Keratinocyte (primary cell): ENCODE measurements at regions not wholly inside any gene's neighbourhood (a gene's known extent, or its start where the extent isn't known, plus 50 kb on each side); places are given as distances from the start of the nearest gene placed in this dataset.

ENCODE experiments used
- DNase-seq: peaks from one replicate; pipeline ENCODE4 v3.0.0-alpha.2; 2011; ENCODE audit warnings: low read depth, missing footprints, low spot score
- FAIRE-seq: peaks from 2 replicates; lab custom pipeline; 2011; peaks lifted over from hg19 to GRCh38; lab: Jason Lieb, UNC
- H2AFZ ChIP-seq: 2 replicates; pipeline ENCODE4 v1.6.0; 2012; ENCODE audit warnings: low read length, control low read depth, inconsistent platforms; ENCODE audit not compliant: control insufficient read depth
- H3K27ac ChIP-seq: 2 replicates; pipeline ENCODE4 v1.5.1; 2011; ENCODE audit warnings: low read length; ENCODE audit not compliant: control insufficient read depth, insufficient read depth
- H3K27me3 ChIP-seq: 3 replicates; pipeline ENCODE4 v1.6.0; 2011; ENCODE audit warnings: low read length; ENCODE audit not compliant: control insufficient read depth, insufficient read depth; ENCODE audit errors: extremely low read depth
- H3K36me3 ChIP-seq, 2 experiments: 2 replicates in 1 of 2; 3 replicates in 1 of 2; pipeline ENCODE4 v1.5.1; 2011; ENCODE audit warnings: low read length in 2 of 2, mild to moderate bottlenecking in 1 of 2; ENCODE audit not compliant: control insufficient read depth in 2 of 2, insufficient read depth in 2 of 2; ENCODE audit errors: extremely low read depth in 1 of 2
- H3K4me1 ChIP-seq: 3 replicates; pipeline ENCODE4 v1.5.1; 2011; ENCODE audit warnings: low read length; ENCODE audit not compliant: control insufficient read depth, insufficient read depth; ENCODE audit errors: extremely low read depth
- H3K4me2 ChIP-seq: 3 replicates; pipeline ENCODE4 v1.6.0; 2011; ENCODE audit warnings: low read depth, low read length; ENCODE audit not compliant: control insufficient read depth, insufficient read depth; ENCODE audit errors: extremely low read depth
- H3K4me3 ChIP-seq, 3 experiments: fragments of 200-600 bp in 1 of 3; sonication (generic) in 1 of 3; 2 replicates in 2 of 3; 3 replicates in 1 of 3; pipeline ENCODE4 v1.5.1; 2011 to 2016; ENCODE audit warnings: low read length in 3 of 3, mild to moderate bottlenecking in 3 of 3, control low read depth in 2 of 3, inconsistent platforms in 1 of 3, low read depth in 1 of 3, mixed read lengths in 1 of 3, mixed run types in 1 of 3, moderate library complexity in 1 of 3; ENCODE audit not compliant: control insufficient read depth in 2 of 3, insufficient read depth in 2 of 3; ENCODE audit errors: extremely low read depth in 1 of 3
- H3K79me2 ChIP-seq: 2 replicates; pipeline ENCODE4 v1.6.0; 2012; ENCODE audit warnings: low read length; ENCODE audit not compliant: control insufficient read depth, insufficient read depth
- H3K9ac ChIP-seq: 3 replicates; pipeline ENCODE4 v1.6.0; 2011; ENCODE audit warnings: low read length; ENCODE audit not compliant: control insufficient read depth, insufficient read depth; ENCODE audit errors: extremely low read depth
- H3K9me1 ChIP-seq: 3 replicates; pipeline ENCODE4 v1.6.0; 2011; ENCODE audit warnings: low read length; ENCODE audit not compliant: control insufficient read depth, insufficient read depth; ENCODE audit errors: extremely low read depth
- H3K9me3 ChIP-seq: 2 replicates; pipeline ENCODE4 v1.5.1; 2012; ENCODE audit warnings: low read depth, low read length; ENCODE audit not compliant: control insufficient read depth
- H4K20me1 ChIP-seq: 3 replicates; pipeline ENCODE4 v1.6.0; 2011; ENCODE audit warnings: low read length; ENCODE audit not compliant: control insufficient read depth, insufficient read depth; ENCODE audit errors: extremely low read depth
- CTCF ChIP-seq, 3 experiments: IDR thresholded peaks in 1 of 3; conservative IDR thresholded peaks in 1 of 3; optimal IDR thresholded peaks in 1 of 3; 2 replicates in 2 of 3; 3 replicates in 1 of 3; pipeline versions ENCODE3 to v1.5.1; 2011; ENCODE audit warnings: low read length in 3 of 3, mild to moderate bottlenecking in 3 of 3, moderate library complexity in 2 of 3, control low read depth in 1 of 3, inconsistent platforms in 1 of 3; ENCODE audit not compliant: insufficient read depth in 2 of 3; ENCODE audit errors: extremely low read depth in 1 of 3
- EZH2 ChIP-seq: IDR thresholded peaks from one replicate; pipeline ENCODE4 v1.6.1; 2012; ENCODE audit warnings: inconsistent platforms, mild to moderate bottlenecking, low read length, moderate library complexity
- dilution Hi-C: fragments of 300-500 bp; cut with MboI; formaldehyde crosslinking; loops from one replicate; pipeline ENCODE4 v1.7.0; 2020; ENCODE audit warnings: low sequenced_read_pairs; ENCODE audit not compliant: extremely low pct_ligation_motif_present

GRCh38 chr2:172220121-172220520, 117.4 kb upstream of the DLX2 start:
- Histone ChIP-seq H3K9ac (no peak overlapping the region), H3K4me2 (no peak overlapping the region), H3K4me3 (no peak overlapping the region), H3K9me3 (no peaks in the 10 kb centered on the region), H3K9me1 (no peaks in the 10 kb centered on the region), H3K27me3 (no peaks in the 10 kb centered on the region), H3K36me3 (no peaks in the 10 kb centered on the region), H4K20me1 (no peaks in the 10 kb centered on the region), H3K27ac (no peak overlapping the region), H2AFZ (no peak overlapping the region), H3K79me2 (no peaks in the 10 kb centered on the region), H3K4me1 (peaks cover 26% of the 10 kb centered on the region)
- TF ChIP-seq CTCF (optimal IDR thresholded peaks at IDR 0.05 in 1 of 3, IDR thresholded peaks at IDR 0.05 in 1 of 3, conservative IDR thresholded peaks at IDR 0.05 in 1 of 3; ENCODE audit: extremely low read depth in 1 of 3, insufficient read depth in 2 of 3, low read length in 3 of 3) (no peak), EZH2 (no peak)
- dilution Hi-C loops, result no loop called here
- DNase-seq, result no peak
- FAIRE-seq, result no peak

GRCh38 chr2:172223601-172224054, 120.9 kb upstream of the DLX2 start:
- Histone ChIP-seq H3K36me3 (no peaks in the 10 kb centered on the region), H3K27ac (peak overlapping the region; percentile 8), H3K4me1 (peaks cover 28% of the 10 kb centered on the region), H4K20me1 (no peaks in the 10 kb centered on the region), H3K79me2 (no peaks in the 10 kb centered on the region), H3K4me2 (no peak overlapping the region), H3K9me3 (no peaks in the 10 kb centered on the region), H3K4me3 (no peak overlapping the region), H3K27me3 (no peaks in the 10 kb centered on the region), H3K9ac (no peak overlapping the region), H2AFZ (peak overlapping the region; percentile 59), H3K9me1 (no peaks in the 10 kb centered on the region)
- no peak for TF ChIP-seq CTCF (optimal IDR thresholded peaks at IDR 0.05 in 1 of 3, IDR thresholded peaks at IDR 0.05 in 1 of 3, conservative IDR thresholded peaks at IDR 0.05 in 1 of 3; ENCODE audit: extremely low read depth in 1 of 3, insufficient read depth in 2 of 3, low read length in 3 of 3)
- TF ChIP-seq EZH2, result no peak
- FAIRE-seq, result no peak
- no peak for DNase-seq
- dilution Hi-C loops, result no loop called here
